ENCODE measurements at regions not wholly inside any gene's neighbourhood (a gene's known extent, or its start where the extent isn't known, plus 50 kb on each side); places are given as distances from the start of the nearest gene placed in this dataset.
A peak's percentile ranks its signal among the peaks of the same experiment; 100 is the strongest.
"Not testable (repeated sequence)": the region's sequence is repeated elsewhere in the genome, so short reads cannot be mapped to it uniquely, and the experiment has no call there.

GRCh38 chr10:90226517-90226916, 525.1 kb downstream of the KIF20B start:
- TF ChIP-seq CTCF (IDR thresholded peaks at IDR 0.05) (no peak), POLR2A (IDR thresholded peaks at IDR 0.05) (no peak)
- intact Hi-C loops (cut with DNase I) = no loop called here

DNA sequence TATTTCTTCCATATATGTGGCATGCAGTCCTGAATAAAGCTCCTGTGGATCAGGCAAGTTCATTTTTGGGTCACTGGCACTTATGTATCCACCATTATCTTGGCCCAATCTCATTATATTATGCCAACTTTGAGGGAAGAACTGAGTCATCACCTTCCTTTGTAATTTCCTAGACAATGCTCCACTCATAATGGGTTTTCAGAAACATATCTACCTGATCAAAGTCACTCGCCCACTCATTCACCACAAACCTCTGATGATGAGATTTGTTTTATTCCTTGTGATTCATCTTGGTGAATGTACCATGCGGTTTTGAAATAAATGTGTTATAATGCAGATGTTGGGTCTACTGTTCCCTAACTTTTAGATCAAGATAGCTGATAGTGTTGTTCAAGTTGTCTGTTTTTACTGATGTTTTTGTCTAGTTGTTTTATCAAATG, 525.8 kb downstream of the KIF20B start:
- intact Hi-C loops (cut with DNase I) = no loop called here
- no peaks in the 10 kb centered on the region for H3K9me3 ChIP-seq
- H3K27me3 ChIP-seq = no peaks in the 10 kb centered on the region
- H3K4me1 ChIP-seq = no peaks in the 10 kb centered on the region
- no peak overlapping the region for H3K4me3 ChIP-seq
- no peak overlapping the region for H3K27ac ChIP-seq
- H3K36me3 ChIP-seq = no peaks in the 10 kb centered on the region
- no peak for DNase-seq (ENCODE audit: extremely low spot score in 2 of 2)
- TF ChIP-seq POLR2A (IDR thresholded peaks at IDR 0.05) (no peak), CTCF (IDR thresholded peaks at IDR 0.05) (no peak), POLR2AphosphoS5 (IDR thresholded peaks at IDR 0.05; ENCODE audit: insufficient read depth in 1 of 2, low read depth in 1 of 2) (peak in 1 of 2 donors; percentile 54)

More at GRCh38 chr10:90226517-90226916, 525.1 kb downstream of the KIF20B start:
- no peak overlapping the region for H3K27ac ChIP-seq
- H3K4me1 ChIP-seq = no peaks in the 10 kb centered on the region
- H3K27me3 ChIP-seq = no peaks in the 10 kb centered on the region
- no peak for DNase-seq (ENCODE audit: extremely low spot score in 2 of 2)
- no peaks in the 10 kb centered on the region for H3K9me3 ChIP-seq
- no peaks in the 10 kb centered on the region for H3K36me3 ChIP-seq
- H3K4me3 ChIP-seq = no peak overlapping the region

DNA sequence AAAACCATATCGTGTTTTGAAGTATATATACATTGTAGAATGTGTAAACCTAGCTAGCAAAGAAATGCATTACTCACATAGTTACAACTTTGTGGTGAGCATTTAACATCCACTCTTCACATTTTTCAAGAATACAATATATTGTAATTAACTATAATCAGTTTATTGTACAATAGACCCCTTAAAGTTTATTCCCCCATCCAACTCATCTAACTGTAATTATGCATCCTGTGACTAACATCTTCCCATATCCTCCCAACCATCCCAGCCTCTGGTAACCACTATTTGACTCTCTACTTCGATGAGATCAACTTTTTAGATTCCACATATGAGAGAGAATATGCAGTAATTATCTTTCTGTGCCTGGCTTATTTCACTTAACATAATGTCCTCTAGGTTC, 526.4 kb downstream of the KIF20B start:
- Histone ChIP-seq H3K9me3 (no peaks in the 10 kb centered on the region), H3K36me3 (no peaks in the 10 kb centered on the region), H3K27ac (no peak overlapping the region), H3K4me3 (no peak overlapping the region), H3K4me1 (no peaks in the 10 kb centered on the region), H3K27me3 (no peaks in the 10 kb centered on the region)
- intact Hi-C loops (cut with DNase I) = no loop called here
- no peak for DNase-seq (ENCODE audit: extremely low spot score in 2 of 2)
- no peak for TF ChIP-seq CTCF (IDR thresholded peaks at IDR 0.05)
- no peak for TF ChIP-seq POLR2A (IDR thresholded peaks at IDR 0.05)
- TF ChIP-seq POLR2AphosphoS5 (IDR thresholded peaks at IDR 0.05; ENCODE audit: insufficient read depth in 1 of 2, low read depth in 1 of 2) = no peak

GRCh38 chr10:90229486-90229885, 528.1 kb downstream of the KIF20B start:
- DNase-seq (ENCODE audit: extremely low spot score in 2 of 2) = no peak
- Histone ChIP-seq H3K27me3 (no peaks in the 10 kb centered on the region), H3K4me1 (no peaks in the 10 kb centered on the region), H3K27ac (no peak overlapping the region), H3K4me3 (no peak overlapping the region), H3K36me3 (no peaks in the 10 kb centered on the region), H3K9me3 (no peaks in the 10 kb centered on the region)
- intact Hi-C loops (cut with DNase I) = no loop called here
- TF ChIP-seq CTCF (IDR thresholded peaks at IDR 0.05) (no peak), POLR2A (IDR thresholded peaks at IDR 0.05) (no peak), POLR2AphosphoS5 (IDR thresholded peaks at IDR 0.05; ENCODE audit: insufficient read depth in 1 of 2, low read depth in 1 of 2) (no peak)

DNA sequence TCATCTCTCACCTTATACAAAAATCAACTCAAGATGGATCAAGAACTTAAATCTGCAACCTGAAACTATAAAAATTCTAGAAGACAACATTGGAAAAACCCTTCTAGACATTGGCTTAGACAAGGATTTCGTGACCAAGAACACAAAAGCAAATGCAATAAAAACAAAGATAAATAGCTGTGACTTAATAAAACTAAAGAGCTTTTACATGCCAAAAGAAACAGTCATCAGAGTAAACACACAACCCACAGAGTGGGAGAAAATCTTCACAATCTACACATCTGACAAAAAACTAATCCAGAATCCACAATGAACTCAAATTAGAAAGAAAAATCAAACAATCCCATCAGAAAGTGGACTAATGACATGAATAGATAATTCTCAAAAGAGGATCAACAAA, 532.4 kb downstream of the KIF20B start:
- DNase-seq (ENCODE audit: extremely low spot score in 2 of 2); H3K9me3 ChIP-seq; H3K36me3 ChIP-seq; intact Hi-C loops (cut with DNase I); H3K27ac ChIP-seq; H3K4me3 ChIP-seq; H3K27me3 ChIP-seq; H3K4me1 ChIP-seq: not testable (repeated sequence)

DNA sequence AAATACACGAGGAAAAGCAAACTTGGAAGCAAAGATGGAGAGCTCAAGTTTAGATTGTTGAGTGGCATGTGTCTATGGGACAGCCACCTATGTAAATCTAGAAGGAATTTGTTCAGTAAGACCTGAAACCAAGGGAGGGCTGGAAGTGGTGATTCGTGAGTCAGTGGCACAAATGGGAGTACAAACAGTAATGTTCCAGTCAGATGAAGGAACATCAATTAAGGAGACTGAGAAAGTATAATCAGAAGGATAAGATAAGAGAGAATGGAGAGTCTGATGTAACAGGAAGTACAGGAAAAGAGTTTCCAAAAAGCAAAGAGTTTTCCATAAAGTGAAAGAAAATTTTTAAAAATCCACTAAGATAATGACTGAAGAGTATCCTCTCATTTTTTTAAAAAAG, 544.2 kb downstream of the KIF20B start:
- intact Hi-C loops (cut with DNase I) = no loop called here
- no peak for DNase-seq (ENCODE audit: extremely low spot score in 2 of 2)
- TF ChIP-seq CTCF (IDR thresholded peaks at IDR 0.05) = no peak
- TF ChIP-seq POLR2A (IDR thresholded peaks at IDR 0.05) = no peak
- TF ChIP-seq POLR2AphosphoS5 (IDR thresholded peaks at IDR 0.05; ENCODE audit: insufficient read depth in 1 of 2, low read depth in 1 of 2) = no peak
- H3K27ac ChIP-seq = no peak overlapping the region
- H3K4me1 ChIP-seq = no peaks in the 10 kb centered on the region
- H3K4me3 ChIP-seq = no peak overlapping the region
- H3K27me3 ChIP-seq = no peaks in the 10 kb centered on the region
- H3K36me3 ChIP-seq = no peaks in the 10 kb centered on the region
- no peaks in the 10 kb centered on the region for H3K9me3 ChIP-seq

- H3K4me3 ChIP-seq; DNase-seq (ENCODE audit: extremely low spot score in 2 of 2); H3K27ac ChIP-seq; intact Hi-C loops (cut with DNase I); H3K9me3 ChIP-seq; H3K4me1 ChIP-seq; H3K36me3 ChIP-seq; H3K27me3 ChIP-seq: not testable (repeated sequence)
Measured at GRCh38 chr10:90250784-90251183, 549.4 kb downstream of the KIF20B start.

Data from vagina (tissue), 2 donors.